GM21360 (cell line): ENCODE measurements at regions not wholly inside any gene's neighbourhood (a gene's known extent, or its start where the extent isn't known, plus 50 kb on each side); places are given as distances from the start of the nearest gene placed in this dataset.

ENCODE experiments used
- ATAC-seq: cut with Tn5 transposase; IDR thresholded peaks from one replicate; pipeline ENCODE4 v1.9.1; 2021; ENCODE audit warnings: mild to moderate bottlenecking, moderate library complexity; ENCODE audit not compliant: unreplicated experiment

DNA sequence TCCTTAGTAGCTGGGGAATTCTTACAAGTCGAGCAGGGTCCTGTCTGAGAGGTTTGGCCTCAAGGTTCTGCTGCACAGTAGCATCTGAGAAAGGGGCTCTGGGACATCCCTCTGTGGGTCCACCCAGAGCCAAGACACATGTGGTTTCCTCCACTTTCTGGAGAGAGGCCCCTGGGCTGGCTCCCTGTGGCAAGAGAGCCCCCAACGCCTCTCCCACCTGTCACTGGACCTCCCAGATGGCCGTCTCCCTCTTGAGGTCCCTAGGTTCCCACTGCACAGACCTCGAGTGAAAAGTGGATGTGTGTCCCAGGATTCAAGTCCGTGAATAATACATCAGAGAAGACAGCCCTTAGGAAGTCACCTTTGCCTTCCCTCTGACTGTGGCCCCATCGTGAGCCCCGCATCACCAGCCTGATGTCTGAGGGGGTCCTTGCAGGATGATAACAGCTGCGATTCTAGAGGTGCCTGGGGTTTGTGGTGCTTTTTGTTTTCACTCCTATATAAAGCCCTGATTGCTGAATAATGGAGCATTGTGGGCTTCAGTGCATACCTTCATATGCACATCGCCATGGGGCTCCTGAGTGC, 319.0 kb downstream of the GLRX3 start:
- ATAC-seq, result no peak

DNA sequence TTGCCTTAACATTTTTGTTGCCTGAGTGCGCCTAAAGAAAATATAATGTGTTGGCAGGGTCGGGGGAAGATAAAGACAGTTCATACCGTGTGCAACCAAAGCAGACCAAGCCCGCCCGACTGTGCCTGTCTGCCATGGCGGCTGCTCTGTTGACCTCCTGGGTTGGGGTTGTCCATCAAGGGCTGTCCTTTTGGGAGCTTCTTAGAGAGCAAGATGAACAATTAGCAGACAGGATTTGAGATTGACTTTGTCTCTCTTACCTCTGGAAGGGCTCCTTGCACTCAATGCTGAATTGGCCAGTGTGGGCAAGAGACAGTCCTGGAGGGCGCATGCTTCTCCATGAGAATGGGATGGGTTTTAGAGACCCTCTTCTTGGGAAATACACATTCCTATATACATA, 319.6 kb downstream of the GLRX3 start:
- no peak for ATAC-seq

DNA sequence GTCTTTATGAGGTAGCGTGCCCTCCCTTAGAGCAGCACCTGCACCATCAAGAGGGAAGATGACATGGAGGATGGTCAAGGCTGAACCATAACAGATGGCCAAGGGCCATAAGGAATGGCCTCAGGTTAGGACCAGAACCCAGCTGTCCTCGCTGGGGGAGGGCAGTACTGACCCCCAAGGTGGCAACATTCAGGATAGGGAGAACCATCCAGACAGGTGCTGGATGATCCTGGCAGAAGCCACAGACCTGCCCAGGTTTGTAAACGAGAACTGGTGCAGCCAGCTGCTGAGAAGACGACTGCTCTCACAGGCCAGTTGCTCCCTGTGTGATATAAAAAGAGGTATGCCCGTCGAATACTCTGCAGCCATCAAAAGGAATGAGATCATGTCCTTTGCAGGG, 320.4 kb downstream of the GLRX3 start:
- no peak for ATAC-seq

DNA sequence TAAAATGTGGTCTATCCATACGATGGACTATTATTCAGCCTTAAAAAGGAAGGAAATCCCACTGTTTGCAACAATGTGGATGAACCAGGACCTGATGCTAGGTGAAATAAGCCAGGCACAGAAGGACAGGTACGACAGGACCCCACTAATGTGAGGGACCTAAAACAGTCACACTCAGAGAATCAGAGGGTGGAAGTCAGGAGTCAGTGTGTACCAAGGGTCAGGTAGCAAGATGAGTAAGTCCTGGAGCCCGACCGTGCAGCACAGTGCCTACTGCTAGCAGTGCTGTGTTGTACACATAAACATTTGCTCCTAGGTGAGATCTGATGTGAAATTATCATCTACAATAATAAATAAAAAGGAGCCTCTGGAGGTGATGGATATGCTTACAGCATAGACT, 322.3 kb downstream of the GLRX3 start:
- no peak for ATAC-seq

DNA sequence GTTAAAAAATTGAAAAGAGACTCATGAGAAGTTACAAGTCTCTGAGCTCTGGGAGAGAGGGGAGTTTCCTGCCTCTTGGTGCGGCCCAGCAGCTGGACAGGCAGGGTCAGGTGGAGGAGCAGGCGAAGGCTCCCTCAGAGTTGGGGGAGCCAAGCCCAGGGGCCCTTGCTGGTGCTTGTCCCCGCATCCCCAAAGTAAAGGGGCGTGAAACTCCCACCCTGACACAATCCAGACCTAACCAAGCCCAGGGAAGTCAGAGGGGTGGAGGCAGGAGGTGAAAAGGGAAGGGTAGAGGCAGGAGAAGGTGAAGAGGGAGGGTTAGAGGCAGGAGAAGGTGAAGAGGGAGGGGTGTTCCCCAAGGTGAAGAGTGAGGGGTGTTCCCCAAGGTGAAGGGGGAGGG, 322.8 kb downstream of the GLRX3 start:
- ATAC-seq, result no peak

DNA sequence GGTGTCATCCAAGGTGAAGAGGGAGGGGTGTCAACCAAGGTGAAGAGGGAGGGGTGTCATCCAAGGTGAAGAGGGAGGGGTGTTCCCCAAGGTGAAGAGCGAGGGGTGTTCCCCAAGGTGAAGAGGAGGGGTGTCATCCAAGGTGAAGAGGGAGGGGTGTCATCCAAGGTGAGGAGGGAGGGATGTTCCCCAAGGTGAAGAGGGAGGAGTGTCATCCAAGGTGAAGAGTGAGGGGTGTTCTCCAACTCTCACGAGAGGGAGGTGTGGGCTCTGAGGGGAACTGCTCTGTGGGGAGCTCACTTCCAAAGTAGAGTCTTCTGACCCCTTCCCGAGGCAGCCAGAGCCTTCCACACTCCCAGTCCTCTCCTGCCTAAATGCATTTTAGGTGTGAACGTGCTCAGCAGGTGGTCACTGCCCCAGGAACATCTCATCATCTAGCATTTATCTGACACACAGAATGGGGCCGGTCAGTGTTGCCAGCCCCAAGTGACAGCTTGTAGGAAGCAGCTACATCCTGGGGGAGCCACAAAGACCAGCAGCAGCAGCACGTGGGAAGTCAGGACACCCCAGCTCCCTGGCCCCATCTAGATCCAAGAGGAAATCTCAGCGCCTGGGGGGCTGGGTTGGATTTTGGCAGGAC, 323.8 kb downstream of the GLRX3 start:
- ATAC-seq, result no peak

DNA sequence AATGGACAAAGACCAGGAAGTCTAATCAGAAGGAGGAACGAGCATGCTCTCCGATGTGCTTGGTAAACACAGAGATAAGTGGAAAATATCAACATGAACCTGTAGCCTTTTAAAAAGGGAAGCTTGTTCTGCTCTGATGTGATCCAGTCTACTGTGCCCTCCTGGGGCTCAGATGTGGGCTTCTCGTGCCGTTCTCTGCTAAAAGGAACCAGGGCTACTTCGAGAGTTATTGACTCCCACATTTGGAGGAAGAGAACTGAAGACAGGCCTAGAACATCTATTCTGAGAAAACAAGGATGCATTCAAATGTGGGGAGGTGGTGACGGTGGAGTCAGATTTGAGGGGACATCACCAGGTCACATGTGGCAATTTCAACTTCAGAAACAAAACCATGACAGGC, 325.4 kb downstream of the GLRX3 start:
- no peak for ATAC-seq

DNA sequence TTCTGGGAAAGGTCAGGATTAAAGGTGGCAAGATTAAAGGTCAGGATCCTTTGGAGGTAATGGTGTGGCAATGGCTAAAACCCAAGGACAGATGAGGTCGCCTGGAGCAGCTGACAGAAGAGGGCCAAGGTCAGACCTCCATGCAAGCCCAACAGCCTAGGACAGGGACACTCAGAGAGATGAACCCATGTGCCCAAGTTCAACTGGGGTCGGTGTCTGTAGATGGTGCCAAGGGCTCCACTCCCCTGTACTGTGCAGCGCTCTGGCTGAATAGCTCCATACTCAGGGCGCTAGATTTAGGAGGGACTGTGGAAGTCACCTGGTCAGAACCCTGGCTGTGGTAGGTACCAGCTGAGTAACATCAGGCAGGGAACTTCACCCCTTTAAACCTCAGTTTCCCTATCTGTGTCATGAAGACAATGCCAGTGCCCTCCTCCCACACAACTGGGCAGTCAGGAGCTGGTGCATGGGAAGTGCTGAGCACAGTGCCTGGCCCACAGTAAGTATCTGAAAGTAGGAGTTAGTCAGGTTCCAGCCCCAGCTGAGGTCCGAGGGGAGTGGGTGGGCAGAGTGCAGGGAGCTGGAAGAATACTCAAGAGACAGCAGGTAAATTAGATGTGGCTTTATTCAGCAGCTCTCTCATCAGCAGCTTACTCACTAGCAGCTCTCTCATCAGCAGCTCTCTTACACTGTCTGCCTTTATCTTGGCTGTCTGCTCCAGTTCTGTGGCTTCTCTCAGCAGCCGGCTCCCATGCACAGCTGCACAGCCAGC, 327.1 kb downstream of the GLRX3 start:
- ATAC-seq, result no peak

DNA sequence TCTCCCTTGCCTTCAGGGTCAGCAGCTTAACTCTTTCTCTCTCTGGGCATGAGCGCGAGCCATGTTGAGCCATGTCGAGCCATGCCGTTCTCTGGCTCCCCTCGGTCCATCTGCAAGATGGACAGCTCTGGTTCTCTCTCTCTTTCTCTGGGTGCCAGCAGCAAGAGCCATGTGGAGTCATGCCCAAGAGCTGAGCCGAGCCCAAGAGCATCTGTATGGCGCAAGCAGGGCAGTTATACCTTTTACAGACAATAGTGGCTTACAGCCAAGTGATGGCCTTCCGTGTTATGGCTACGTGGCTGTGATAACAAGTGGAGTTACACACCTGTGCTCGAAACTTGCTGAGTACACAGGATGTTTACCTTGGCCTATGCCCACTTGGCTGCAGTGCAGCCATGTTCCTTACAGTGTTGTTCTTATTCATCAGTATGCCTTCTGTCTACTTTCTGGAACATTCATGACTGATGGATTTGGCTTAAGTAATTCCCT, 327.7 kb downstream of the GLRX3 start:
- ATAC-seq, result no peak

DNA sequence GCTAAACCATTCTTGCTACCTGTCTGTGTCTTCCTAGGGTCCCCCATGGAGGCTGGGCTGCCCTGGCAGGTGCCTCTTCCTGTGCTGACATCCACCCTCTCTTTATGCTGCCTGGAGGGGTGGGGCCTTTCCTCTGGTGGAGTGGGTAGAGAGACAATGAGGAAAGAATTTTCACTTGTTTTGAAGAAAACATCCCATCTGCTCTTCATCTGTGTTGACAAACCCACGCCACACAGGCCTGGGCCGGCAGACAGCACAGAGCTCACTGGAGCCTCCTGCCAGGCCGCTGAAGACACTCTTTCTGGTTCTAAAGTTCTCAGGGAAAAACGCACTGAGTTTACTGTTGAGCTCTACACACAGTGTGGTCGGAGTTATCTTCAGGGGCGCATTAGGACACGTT, 328.2 kb downstream of the GLRX3 start:
- no peak for ATAC-seq

DNA sequence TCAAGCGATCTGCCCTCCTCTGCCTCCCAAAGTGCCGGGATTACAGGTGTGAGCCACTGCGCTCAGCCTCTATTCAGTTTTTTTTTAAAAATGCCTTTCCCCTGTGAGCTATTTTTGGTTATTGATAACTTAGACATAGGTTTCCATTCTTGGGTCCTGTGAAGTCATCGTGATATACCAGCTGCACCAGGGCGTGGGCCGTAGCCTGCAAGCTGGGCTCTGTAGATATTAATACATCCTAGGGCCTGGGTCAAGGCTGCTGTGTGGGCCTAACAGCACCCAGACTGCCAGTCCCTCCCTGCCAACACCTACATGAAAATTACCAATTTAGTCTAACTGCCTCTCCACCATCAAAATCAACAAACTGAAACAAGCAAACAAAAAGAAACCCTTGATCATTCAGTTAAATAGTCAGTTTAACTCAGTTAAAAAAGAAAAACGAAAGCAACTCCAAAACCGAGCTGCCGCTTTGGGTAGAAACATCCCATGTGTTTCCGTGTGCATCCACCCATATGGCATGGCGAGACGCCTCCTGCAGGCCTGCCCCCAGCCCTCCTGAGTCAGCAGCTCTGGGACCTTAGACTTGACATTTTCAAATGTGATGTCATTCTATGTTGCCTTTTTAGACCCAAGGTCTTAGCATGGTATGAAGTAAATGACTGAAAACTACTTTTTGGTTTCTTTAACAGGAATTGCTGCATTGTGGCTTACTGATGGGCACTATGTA, 330.2 kb downstream of the GLRX3 start:
- no peak for ATAC-seq

DNA sequence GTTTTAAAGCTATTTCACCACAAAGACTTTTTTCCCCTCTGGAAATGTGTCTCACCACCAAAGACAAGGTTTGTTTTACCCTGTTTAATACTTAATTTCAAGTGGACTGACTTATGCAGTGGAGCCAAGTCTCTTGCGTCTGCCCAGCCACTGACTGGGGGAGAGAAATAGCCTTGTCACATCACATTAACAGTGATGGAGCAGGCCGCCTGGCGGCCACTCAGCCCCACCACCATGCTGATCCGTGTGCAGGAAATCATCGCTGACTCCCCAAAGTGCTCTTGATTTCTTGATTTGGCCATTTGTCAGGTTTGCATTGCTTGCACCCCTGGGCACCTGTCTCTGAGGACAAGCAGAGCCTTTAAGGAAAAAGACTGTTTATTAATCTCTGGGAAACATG, 334.1 kb downstream of the GLRX3 start:
- ATAC-seq, result no peak

DNA sequence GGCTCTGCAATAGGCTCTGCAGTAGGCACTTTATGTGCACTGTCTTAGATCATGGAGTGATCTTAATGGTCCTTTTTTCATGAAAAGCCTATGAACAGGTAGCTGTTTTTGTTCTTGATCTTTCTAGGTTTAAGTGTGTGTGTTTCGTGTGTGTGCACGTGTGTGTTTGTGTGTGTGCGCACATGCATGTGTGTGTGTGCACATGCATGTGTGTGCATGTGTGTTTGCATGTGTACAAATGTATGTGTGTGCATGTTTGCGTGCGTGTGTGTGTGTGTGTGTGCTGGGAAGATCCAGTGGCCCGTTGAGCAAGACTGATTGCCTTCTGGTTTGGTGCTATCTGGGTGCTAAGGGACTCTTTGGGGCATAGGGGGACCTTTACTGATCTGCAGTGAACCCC, 334.8 kb downstream of the GLRX3 start:
- ATAC-seq, result no peak

DNA sequence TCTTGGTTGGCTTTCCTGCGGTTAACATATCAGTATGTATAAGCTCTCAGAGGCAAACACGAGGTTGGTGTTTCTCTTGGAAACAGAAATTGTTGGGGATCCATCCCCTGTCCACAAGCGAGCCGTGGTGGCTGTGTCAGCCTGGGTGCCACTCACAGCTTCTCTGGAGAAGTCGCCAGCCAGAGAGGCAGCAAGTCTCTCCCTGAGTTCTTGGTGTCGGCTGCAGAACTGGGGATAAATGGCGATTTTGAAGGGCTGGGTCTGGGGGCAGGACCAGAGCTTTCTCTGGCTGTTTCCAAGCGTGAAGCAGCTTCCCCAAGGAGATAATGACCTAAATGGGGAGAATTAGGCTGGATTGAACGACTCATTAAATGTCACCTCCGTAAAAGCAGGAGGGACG, 335.3 kb downstream of the GLRX3 start:
- ATAC-seq, result no peak

DNA sequence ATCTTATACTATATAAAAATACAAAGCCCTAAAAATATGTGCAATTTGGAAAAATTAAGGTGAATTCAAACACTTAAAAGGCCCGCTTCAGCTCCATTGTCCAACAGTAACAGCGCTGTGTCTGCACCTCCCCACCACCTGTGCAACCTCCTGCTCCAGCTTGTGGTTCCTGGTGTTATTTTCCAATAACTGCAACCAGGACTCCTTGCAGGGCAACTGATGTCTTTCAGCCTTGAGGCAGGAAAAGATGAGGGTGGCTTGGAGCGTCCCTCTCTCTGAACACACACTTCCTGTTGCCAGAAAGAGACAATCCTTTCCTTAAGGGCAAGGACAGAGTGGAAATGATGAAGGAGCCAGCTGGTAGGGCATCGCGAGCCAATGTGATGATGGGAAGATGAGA, 336.0 kb downstream of the GLRX3 start:
- ATAC-seq, result no peak

DNA sequence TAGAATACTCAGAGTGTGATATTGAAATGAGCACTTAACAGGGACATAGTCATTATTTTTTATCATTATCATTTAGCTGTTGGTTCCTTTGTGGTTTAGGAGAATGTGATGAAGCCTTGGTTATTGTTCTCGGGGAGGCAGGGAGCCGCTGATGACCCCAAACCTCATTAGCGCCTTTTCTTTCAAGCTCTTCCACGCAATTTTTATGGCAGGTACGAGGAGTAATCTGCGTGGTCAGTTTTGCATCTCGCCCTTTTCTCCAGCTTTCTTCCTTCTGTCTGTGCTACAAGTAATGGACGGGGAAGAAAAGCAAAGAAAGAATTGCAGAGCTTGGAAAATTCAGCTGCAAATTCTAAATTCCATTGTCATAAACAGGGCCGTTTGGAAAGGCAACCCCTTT, 338.4 kb downstream of the GLRX3 start:
- ATAC-seq, result no peak

DNA sequence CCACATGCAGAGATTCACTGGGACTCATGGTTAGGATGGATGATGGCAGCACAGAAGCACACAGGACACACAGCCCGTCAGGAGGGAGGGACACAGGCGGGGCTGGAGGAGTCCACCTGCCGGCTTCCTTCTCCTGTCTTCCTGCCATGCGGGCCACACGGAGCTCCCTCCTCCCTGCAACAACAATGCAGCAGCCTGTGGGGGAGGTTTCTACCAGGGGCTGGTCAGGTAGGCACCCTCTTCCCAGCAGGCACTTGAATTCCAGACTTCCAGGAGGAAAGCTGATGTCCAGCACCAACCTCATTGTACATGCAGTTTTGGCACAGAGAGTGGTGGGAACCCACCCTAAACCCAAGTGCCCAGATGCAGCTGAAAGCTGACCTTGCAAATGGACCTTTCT, 341.2 kb downstream of the GLRX3 start:
- ATAC-seq, result no peak

DNA sequence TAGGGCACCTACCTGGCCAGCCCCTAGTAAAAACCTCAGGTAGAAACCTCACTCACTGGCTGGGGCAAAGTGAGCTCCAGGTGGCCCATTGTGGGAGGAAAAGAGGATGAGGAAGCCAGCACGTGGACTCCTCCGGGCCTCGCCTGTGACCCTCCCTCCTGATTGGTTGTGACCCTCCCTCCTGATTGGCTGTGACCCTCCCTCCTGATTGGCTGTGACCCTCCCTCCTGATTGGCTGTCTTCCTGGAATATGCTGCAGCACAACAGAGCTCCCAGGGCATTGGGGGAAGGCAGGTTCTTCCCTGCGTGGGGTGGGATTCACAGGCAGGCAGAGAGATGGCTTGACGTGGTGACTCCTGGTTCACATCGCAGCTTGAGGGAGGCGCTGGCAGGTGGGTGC, 343.0 kb downstream of the GLRX3 start:
- ATAC-seq, result no peak

DNA sequence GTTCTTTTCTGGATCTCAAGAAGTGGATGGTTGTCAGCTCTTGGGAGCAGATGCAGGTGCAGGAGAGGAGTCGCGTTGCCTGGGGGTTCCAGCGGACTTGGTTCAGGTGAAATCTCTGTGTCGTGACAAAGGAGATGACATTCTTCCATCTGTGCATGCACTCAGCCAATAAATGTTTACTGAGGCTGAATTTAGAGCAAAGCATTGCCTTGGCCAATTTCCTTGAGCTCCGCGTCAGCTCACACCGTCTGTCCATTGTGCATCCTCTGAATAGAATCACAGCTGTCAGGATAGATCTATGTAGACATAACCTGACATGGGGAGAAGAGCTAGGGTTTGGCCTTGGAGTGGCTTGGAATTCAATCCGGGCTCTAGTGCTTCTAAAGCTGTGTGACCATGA, 343.7 kb downstream of the GLRX3 start:
- ATAC-seq, result no peak

DNA sequence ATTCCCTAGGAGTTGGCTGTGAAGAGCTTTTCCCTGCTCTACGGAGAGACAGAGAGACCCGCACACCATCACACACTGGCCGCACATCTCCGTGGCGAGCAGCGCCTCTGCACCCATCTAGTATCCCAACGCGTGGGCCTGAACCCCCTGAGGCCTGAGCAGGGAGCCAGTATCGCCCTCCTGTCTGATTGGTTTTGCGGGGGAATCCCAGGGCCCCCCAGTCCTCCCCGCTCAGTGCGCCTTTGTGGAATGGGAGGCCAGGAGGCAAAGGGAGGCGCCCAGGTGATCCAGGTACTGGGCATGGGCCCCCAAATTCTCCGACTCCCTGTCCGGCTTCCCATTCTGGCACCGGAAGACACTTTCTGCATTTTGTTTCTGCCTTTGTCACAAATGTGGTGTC, 344.3 kb downstream of the GLRX3 start:
- no peak for ATAC-seq

DNA sequence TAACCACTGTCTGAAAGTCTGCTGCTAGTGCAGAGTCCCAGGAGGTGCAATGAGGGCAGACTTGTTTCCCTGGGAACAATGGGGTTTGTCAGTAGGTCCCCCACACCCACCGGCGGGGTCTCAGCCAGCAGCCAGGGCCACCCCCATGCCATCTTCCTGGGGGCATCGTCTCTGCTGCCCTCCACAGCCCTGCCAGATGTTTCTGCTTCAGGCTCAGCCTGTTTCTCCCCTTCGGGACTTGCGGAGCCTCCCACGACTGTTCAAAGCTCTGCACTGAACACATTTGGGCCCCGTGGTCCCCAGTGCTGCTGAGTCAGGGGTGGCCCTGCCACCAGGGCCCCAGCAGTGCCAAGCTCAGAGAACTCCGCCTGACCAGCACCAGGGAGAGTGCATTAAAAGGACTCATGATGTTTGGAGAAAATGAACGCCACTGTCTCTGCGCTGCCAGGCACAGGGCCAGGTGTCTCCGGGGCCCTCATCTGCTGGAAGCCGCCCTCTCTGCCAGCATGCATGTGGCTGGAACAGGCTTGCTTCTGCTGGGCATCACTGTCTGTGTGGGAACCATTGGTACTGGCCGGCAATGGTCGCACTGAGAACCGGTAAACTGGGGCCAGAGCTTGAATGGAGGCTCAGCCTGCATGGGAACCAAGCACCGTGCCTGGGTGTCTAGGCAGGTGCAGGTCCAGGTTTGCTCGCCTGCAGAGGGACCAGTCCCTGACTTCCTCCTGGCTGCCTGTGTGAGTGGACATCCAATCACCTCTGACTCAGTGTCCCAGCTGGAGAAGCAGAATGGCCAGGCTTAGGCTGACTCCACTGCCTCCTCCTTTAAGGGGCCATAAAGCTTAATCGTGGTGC, 345.1 kb downstream of the GLRX3 start:
- no peak for ATAC-seq
